GM12891 (cell line): ENCODE measurements at regions not wholly inside any gene's neighbourhood (a gene's known extent, or its start where the extent isn't known, plus 50 kb on each side); places are given as distances from the start of the nearest gene placed in this dataset.

ENCODE experiments used
- PAX5 ChIP-seq: IDR thresholded peaks from 2 replicates; pipeline ENCODE4 v1.6.1; 2011; ENCODE audit warnings: low read length, moderate library complexity, mild to moderate bottlenecking; ENCODE audit not compliant: insufficient read depth, severe bottlenecking
- POLR2A ChIP-seq: IDR thresholded peaks from 2 replicates; pipeline ENCODE4 v1.6.1; 2011; ENCODE audit warnings: low read depth, low read length, control low read depth
- POLR2AphosphoS5 ChIP-seq: IDR thresholded peaks from 2 replicates; pipeline ENCODE4 v1.6.1; 2011; ENCODE audit warnings: low read depth, low read length, control low read depth
- POU2F2 ChIP-seq: IDR thresholded peaks from 2 replicates; pipeline ENCODE4 v1.6.1; 2011; ENCODE audit warnings: low read depth, mild to moderate bottlenecking, control low read depth, low read length, moderate library complexity
- SPI1 ChIP-seq: IDR thresholded peaks from 2 replicates; pipeline ENCODE4 v1.6.1; 2011; ENCODE audit warnings: low read depth, low read length, control low read depth
- TAF1 ChIP-seq: IDR thresholded peaks from 2 replicates; pipeline ENCODE4 v1.6.1; 2011; ENCODE audit warnings: low read depth, low read length, control low read depth

GRCh38 chr3:170761103-170761502 lies 108.9 kb downstream of the RPL22L1 start:
- TF ChIP-seq POLR2AphosphoS5, result no peak
- TF ChIP-seq POLR2A, result no peak
- no peak for TF ChIP-seq PAX5
- TF ChIP-seq TAF1, result no peak
- no peak for TF ChIP-seq SPI1
- no peak for TF ChIP-seq POU2F2
